ENCODE measurements at regions not wholly inside any gene's neighbourhood (a gene's known extent, or its start where the extent isn't known, plus 50 kb on each side); places are given as distances from the start of the nearest gene placed in this dataset.

DNA sequence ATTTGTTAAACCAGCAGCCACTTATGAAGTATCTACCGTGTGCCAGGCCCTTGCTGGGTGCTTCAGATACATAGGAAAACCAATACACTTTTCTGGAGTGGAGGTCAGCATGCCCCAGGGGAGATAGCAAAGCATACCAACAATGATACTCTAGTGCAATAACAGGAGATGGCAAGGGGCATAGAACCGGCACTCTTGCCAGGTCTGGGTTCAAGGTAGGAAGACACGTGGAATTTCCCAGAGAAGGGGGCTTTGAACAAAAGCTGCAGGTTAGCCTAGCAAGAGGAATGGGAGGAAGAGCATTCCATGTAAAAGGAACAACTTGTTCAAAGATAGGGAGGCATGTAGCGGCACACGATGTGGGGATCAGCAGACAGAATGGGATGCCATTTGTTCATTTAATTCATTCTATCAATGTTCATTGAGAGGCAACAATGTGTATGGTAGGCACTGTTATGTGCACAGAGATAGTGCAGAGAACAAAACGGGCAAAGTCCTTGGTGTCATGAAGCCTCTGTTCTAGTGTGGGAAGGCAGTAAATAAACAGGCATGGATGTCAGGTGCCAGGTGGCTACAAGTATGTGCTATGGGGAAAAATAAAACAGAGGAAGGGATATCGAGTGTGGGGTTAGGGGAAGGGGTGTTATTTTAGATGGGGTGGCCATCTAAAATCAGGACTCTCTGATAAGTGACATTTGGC, 162.6 kb upstream of the E2F8 start:
- DNase-seq (ENCODE audit: low spot score): no peak

GRCh38 chr11:19400296-19400695, 159.6 kb upstream of the E2F8 start:
- DNase-seq (ENCODE audit: low spot score): no peak

- no peak for DNase-seq (ENCODE audit: low spot score)
Observed at GRCh38 chr11:19398772-19399527, 158.2 kb upstream of the E2F8 start.

DNA sequence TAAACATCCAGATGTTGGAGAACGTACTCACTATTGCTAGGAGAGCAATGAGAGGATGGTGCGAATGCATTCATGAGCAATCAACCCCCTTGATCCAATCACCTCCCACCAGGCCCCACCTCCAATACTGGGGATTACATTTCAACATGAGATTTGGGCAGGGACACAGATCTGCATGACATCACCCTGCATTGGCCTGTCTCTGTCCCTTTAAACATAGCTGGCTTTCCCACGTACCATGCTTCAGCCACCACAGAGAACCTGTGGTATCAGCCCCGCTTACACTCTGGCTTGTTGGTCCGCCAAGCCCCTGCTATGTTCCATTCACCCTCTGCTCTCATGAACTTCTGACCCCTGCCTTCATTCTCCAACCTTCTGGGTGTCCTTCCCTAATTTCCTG, 157.5 kb upstream of the E2F8 start:
- DNase-seq (ENCODE audit: low spot score): no peak

GRCh38 chr11:19395050-19395449, 154.3 kb upstream of the E2F8 start:
- no peak for DNase-seq (ENCODE audit: low spot score)

GRCh38 chr11:19394525-19395016, 153.8 kb upstream of the E2F8 start:
- DNase-seq (ENCODE audit: low spot score): no peak

GRCh38 chr11:19393941-19394340, 153.2 kb upstream of the E2F8 start:
- no peak for DNase-seq (ENCODE audit: low spot score)

DNA sequence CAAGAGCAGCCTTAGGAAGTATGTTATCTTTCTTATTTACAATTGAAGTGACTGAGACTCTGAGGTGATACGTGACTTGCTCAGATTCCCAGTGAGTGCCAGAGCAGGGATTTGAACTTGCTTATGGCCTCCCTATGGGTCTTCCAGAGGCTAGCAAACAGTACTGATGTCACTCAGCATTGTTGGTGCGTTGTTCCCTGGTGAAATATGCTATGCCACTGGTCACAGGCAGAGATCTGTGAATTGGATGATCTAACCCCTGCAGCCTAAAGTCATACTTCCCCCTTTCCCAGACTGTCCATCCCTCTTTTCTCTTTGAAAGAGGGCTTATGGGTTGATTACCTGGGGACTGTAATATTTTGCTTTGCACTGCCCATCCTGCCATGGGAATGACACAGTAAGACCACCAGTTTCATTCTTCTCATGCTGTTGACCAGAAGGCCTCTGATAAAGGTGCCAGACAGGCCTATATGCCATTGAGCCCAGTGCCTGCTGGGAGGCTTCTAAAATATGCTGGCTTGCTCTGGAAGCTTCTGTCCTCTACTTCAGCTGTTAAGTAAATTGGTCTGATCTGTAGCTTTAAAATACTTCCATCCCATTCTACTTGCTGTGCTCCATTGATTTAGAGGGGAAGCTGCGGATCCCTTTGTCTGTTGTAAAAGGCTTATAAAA, 152.2 kb upstream of the E2F8 start:
- DNase-seq (ENCODE audit: low spot score): no peak

DNA sequence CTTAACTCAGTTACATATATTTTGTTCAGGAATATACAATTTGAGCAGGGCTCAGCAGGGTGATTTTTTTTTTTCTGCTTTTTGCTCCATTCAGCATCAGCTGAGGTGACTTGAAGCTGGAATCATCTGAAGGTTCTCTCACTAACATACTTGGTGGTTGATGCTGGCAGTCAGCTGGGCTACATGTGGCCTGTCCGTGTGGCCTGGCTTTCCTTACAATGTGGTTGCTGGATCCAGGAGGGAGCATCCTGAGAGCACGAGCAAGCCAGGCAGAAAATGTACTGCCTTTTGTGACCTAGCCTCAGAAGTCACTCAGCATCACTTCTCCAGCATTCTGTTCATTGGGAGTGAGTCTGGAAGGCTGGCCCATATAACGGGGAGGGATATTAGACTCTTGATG, 151.6 kb upstream of the E2F8 start:
- DNase-seq (ENCODE audit: low spot score): no peak

- no peak for DNase-seq (ENCODE audit: low spot score)
Observed at GRCh38 chr11:19391652-19392051, 150.9 kb upstream of the E2F8 start.

DNA sequence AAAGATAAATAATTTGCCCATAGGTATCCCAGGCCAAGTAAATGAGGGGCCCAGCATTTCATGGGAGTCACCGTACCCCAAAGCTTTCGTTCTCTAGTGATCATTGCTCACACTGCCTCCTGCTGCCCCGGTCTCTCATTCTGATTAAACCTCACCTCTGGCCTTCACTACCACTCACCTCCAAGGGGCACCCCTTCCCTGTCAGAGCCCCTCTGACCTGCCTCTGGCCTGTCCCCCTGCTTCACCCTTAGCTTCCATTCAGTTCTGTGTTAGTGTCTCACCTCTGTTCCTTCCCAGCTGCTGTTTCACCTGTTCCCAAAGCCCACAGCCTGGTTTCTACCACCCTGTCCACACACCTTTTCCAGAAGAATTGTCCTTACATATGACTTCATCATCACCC, 150.3 kb upstream of the E2F8 start:
- no peak for DNase-seq (ENCODE audit: low spot score)

GRCh38 chr11:19389787-19390303, 149.1 kb upstream of the E2F8 start:
- peak; percentile 50 for DNase-seq (ENCODE audit: low spot score)

GRCh38 chr11:19382131-19382611, 141.4 kb upstream of the E2F8 start:
- DNase-seq (ENCODE audit: low spot score): peak; percentile 80

GRCh38 chr11:19380375-19380774, 139.6 kb upstream of the E2F8 start:
- DNase-seq (ENCODE audit: low spot score): no peak

DNA sequence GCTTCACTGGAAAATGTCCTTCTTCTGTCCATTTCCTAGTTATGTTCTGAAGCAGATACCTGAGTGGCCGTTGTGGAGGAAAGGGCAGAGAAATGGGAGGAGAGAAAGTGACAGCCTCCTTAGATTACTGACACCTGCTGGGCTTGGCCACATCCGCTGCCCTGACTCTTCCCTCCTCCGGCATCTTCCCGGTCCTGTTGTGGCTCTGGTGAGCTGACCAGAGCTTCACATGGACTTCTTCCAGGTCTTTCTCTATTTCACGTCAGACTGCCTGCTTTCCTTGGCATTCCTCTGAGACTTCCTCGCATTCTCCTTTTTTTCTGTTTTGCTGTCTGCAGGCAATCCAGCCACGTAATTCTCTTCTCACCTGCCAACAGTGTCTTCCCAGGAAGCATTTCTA, 138.7 kb upstream of the E2F8 start:
- DNase-seq (ENCODE audit: low spot score): no peak

GRCh38 chr11:19378814-19379213, 138.1 kb upstream of the E2F8 start:
- DNase-seq (ENCODE audit: low spot score): no peak

- no peak for DNase-seq (ENCODE audit: low spot score)
Observed at GRCh38 chr11:19377881-19378280, 137.1 kb upstream of the E2F8 start.

- no peak for DNase-seq (ENCODE audit: low spot score)
Observed at GRCh38 chr11:19375440-19375839, 134.7 kb upstream of the E2F8 start.

DNA sequence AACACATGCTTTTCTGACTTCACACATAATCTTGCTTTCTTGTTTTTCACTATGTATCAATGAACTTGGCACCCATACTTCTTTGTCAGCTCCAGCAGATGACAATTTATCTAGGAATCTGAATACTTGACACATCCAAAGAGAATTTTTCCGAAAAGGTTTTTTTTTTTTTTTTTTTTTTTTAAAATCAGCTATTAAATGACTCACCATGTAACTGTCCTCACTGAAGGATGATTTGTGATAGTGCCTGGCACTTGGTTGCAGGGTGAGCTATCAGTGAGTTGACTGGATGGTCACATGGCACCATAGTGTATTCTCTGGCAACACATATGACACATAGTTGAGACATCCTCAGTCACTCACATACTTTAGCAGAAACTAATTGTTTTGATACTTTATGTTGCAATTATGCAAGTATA, 133.4 kb upstream of the E2F8 start:
- no peak for DNase-seq (ENCODE audit: low spot score)

GRCh38 chr11:19372381-19372780, 131.6 kb upstream of the E2F8 start:
- no peak for DNase-seq (ENCODE audit: low spot score)

DNA sequence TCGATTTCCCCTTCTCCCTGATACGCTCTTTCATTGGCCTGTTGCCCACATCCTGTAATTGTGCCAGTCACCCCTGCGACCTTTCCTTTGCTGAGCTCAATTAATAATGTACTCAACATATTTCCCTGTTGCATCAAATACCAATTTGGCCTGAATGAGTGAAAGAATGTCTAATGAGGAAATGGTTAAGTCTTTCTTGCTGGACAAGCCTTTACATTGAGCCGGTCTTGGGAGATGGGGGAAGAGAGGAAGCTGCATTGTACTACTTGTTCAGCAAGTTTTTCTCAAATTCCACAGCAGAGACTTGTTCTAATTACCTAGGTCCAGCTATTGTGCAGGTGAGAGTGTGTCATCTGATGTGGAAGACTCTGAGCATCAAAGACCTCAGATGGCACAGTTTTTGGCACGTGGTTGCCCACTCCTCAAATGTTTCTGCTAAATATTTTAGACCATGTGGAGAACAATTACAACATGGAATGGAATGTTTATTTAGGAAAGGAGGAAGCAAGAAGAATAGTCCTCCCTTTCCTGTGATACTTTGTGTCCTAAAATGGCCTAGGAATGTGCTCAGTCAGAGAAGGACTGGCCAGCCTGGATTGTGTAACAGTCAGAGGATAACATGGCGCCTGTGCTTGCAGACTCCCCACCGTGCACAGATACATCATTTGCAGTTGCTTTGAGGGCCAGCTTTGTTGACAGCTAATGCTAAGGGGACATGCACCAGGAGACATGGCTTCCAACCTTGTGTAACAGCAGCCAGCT, 129.5 kb upstream of the E2F8 start:
- DNase-seq (ENCODE audit: low spot score): no peak
